ENCODE measurements at regions not wholly inside any gene's neighbourhood (a gene's known extent, or its start where the extent isn't known, plus 50 kb on each side); places are given as distances from the start of the nearest gene placed in this dataset.

- DNase-seq (ENCODE audit: insufficient read length, low spot score) (no peak), FAIRE-seq (no peak)
- TF ChIP-seq, protein P1, sequence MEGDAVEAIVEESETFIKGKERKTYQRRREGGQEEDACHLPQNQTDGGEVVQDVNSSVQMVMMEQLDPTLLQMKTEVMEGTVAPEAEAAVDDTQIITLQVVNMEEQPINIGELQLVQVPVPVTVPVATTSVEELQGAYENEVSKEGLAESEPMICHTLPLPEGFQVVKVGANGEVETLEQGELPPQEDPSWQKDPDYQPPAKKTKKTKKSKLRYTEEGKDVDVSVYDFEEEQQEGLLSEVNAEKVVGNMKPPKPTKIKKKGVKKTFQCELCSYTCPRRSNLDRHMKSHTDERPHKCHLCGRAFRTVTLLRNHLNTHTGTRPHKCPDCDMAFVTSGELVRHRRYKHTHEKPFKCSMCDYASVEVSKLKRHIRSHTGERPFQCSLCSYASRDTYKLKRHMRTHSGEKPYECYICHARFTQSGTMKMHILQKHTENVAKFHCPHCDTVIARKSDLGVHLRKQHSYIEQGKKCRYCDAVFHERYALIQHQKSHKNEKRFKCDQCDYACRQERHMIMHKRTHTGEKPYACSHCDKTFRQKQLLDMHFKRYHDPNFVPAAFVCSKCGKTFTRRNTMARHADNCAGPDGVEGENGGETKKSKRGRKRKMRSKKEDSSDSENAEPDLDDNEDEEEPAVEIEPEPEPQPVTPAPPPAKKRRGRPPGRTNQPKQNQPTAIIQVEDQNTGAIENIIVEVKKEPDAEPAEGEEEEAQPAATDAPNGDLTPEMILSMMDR (IDR thresholded peaks at IDR 0.05; ENCODE audit: insufficient read depth, missing control alignments) = no peak
Measured at GRCh38 chr13:58889474-58889873, 1257.9 kb downstream of the PCDH17 start.

DNA sequence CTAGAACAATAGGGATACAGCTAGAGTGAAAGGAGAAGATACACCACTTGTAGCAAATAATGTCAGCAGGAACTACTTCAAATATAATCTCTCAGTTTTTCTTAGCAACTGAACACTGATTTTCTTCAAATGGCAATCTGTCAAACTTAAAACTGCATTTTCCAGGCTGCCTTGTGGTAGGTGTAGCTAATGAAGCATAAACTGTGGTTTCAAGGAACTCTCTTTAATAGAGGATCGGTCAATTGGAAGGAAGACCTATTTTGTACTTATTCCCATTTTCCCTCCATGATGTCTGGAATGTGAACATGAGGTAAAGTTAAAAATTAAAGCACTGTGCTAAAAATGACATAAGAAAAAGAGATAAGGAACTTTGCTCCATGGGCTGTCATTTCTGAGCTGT, 1261.9 kb downstream of the PCDH17 start:
- peak; percentile 35 for FAIRE-seq

GRCh38 chr13:58906329-58907007, 1257.3 kb downstream of the DIAPH3 start:
- FAIRE-seq (no peak), DNase-seq (ENCODE audit: insufficient read length, low spot score) (no peak)
- TF ChIP-seq, protein P1 (IDR thresholded peaks at IDR 0.05; ENCODE audit: insufficient read depth, missing control alignments) = no peak

More for the DNA sequence above, 1261.9 kb downstream of the PCDH17 start:
- TF ChIP-seq, protein P1 (IDR thresholded peaks at IDR 0.05; ENCODE audit: insufficient read depth, missing control alignments) = no peak
- DNase-seq (ENCODE audit: insufficient read length, low spot score) = no peak

GRCh38 chr13:58907347-58907746, 1256.4 kb downstream of the DIAPH3 start:
- TF ChIP-seq, protein P1 (IDR thresholded peaks at IDR 0.05; ENCODE audit: insufficient read depth, missing control alignments) = peak; percentile 20
- DNase-seq (ENCODE audit: insufficient read length, low spot score) (no peak), FAIRE-seq (no peak)

- TF ChIP-seq, protein P1 (IDR thresholded peaks at IDR 0.05; ENCODE audit: insufficient read depth, missing control alignments) = no peak
- DNase-seq (ENCODE audit: insufficient read length, low spot score) = no peak
- FAIRE-seq = peak; percentile 29
Measured at GRCh38 chr13:58908019-58908679, 1255.6 kb downstream of the DIAPH3 start.

GRCh38 chr13:58919551-58919950, 1244.2 kb downstream of the DIAPH3 start:
- TF ChIP-seq, protein P1 (IDR thresholded peaks at IDR 0.05; ENCODE audit: insufficient read depth, missing control alignments) = no peak
- DNase-seq (ENCODE audit: insufficient read length, low spot score) = no peak
- FAIRE-seq = no peak

GRCh38 chr13:58921129-58921528, 1242.6 kb downstream of the DIAPH3 start:
- no peak for FAIRE-seq
- TF ChIP-seq, protein P1 (IDR thresholded peaks at IDR 0.05; ENCODE audit: insufficient read depth, missing control alignments) = no peak

More at GRCh38 chr13:58921129-58921528, 1242.6 kb downstream of the DIAPH3 start:
- DNase-seq (ENCODE audit: insufficient read length, low spot score) = no peak
